ENCODE measurements at regions not wholly inside any gene's neighbourhood (a gene's known extent, or its start where the extent isn't known, plus 50 kb on each side); places are given as distances from the start of the nearest gene placed in this dataset.
"Not testable (repeated sequence)": the region's sequence is repeated elsewhere in the genome, so short reads cannot be mapped to it uniquely, and the experiment has no call there.

DNA sequence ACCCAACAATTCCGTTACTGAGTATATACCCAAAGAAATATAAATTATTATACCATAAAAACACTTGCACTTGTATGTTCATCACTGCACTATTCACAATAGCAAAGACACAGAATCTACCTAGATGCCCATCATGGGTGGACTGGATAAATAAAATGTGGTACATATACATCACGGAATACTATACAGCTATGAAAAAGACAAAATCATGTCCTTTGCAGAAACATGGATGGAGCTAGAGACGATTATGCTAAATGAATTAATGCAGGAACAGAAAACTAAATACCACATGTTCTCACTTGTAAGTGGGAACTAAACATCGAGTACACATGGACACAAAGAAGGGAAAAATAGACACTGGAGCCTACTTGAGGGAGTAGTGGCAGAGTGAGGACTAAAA lies 185.3 kb downstream of the PYDC2 start:
- TF ChIP-seq SPI1 (IDR thresholded peaks at IDR 0.05; ENCODE audit: borderline replicate concordance, low read depth) (no peak), GABPA (IDR thresholded peaks at IDR 0.05; ENCODE audit: low read depth) (no peak), POLR2AphosphoS5 (IDR thresholded peaks at IDR 0.05; ENCODE audit: low read depth) (no peak)
- TF ChIP-seq, protein P1, sequence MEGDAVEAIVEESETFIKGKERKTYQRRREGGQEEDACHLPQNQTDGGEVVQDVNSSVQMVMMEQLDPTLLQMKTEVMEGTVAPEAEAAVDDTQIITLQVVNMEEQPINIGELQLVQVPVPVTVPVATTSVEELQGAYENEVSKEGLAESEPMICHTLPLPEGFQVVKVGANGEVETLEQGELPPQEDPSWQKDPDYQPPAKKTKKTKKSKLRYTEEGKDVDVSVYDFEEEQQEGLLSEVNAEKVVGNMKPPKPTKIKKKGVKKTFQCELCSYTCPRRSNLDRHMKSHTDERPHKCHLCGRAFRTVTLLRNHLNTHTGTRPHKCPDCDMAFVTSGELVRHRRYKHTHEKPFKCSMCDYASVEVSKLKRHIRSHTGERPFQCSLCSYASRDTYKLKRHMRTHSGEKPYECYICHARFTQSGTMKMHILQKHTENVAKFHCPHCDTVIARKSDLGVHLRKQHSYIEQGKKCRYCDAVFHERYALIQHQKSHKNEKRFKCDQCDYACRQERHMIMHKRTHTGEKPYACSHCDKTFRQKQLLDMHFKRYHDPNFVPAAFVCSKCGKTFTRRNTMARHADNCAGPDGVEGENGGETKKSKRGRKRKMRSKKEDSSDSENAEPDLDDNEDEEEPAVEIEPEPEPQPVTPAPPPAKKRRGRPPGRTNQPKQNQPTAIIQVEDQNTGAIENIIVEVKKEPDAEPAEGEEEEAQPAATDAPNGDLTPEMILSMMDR (IDR thresholded peaks at IDR 0.05; ENCODE audit: insufficient read depth, low read length) = no peak
- TF ChIP-seq, protein P2, sequence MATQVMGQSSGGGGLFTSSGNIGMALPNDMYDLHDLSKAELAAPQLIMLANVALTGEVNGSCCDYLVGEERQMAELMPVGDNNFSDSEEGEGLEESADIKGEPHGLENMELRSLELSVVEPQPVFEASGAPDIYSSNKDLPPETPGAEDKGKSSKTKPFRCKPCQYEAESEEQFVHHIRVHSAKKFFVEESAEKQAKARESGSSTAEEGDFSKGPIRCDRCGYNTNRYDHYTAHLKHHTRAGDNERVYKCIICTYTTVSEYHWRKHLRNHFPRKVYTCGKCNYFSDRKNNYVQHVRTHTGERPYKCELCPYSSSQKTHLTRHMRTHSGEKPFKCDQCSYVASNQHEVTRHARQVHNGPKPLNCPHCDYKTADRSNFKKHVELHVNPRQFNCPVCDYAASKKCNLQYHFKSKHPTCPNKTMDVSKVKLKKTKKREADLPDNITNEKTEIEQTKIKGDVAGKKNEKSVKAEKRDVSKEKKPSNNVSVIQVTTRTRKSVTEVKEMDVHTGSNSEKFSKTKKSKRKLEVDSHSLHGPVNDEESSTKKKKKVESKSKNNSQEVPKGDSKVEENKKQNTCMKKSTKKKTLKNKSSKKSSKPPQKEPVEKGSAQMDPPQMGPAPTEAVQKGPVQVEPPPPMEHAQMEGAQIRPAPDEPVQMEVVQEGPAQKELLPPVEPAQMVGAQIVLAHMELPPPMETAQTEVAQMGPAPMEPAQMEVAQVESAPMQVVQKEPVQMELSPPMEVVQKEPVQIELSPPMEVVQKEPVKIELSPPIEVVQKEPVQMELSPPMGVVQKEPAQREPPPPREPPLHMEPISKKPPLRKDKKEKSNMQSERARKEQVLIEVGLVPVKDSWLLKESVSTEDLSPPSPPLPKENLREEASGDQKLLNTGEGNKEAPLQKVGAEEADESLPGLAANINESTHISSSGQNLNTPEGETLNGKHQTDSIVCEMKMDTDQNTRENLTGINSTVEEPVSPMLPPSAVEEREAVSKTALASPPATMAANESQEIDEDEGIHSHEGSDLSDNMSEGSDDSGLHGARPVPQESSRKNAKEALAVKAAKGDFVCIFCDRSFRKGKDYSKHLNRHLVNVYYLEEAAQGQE (IDR thresholded peaks at IDR 0.05; ENCODE audit: insufficient replicate concordance, low read depth) = no peak
- no peak for DNase-seq (ENCODE audit: low read depth in 1 of 2, low spot score in 1 of 2)
- Histone ChIP-seq H3K4me3 (replicated peaks; ENCODE audit: insufficient read depth, low read length) (no peak overlapping the region), H3K27me3 (ENCODE audit: insufficient read depth, poor library complexity, severe bottlenecking) (no peaks in the 10 kb centered on the region), H3K27ac (replicated peaks) (no peak overlapping the region)

DNA sequence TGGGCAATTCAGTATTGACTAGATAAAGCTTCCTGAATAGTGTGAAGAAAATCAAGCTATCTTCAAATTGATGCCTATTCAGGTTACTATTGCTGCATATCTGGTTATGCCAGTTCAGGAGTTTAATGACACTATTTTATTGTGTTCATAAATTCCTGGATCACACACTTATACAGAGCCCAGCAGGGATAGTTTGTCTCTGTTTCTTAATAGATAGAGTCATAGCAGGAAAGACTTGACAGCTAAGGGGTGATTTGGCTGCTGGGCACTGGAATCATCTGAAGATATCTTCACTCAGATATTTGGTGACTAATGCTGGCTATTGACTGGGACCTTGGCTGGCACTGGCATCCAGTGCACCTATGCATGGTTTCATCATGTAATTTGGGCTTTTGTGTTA lies 187.8 kb downstream of the PYDC2 start:
- TF ChIP-seq, protein P2 (IDR thresholded peaks at IDR 0.05; ENCODE audit: insufficient replicate concordance, low read depth) = no peak
- TF ChIP-seq, protein P1 (IDR thresholded peaks at IDR 0.05; ENCODE audit: insufficient read depth, low read length) = no peak
- TF ChIP-seq GABPA (IDR thresholded peaks at IDR 0.05; ENCODE audit: low read depth) (no peak), SPI1 (IDR thresholded peaks at IDR 0.05; ENCODE audit: borderline replicate concordance, low read depth) (no peak), POLR2AphosphoS5 (IDR thresholded peaks at IDR 0.05; ENCODE audit: low read depth) (no peak)

DNA sequence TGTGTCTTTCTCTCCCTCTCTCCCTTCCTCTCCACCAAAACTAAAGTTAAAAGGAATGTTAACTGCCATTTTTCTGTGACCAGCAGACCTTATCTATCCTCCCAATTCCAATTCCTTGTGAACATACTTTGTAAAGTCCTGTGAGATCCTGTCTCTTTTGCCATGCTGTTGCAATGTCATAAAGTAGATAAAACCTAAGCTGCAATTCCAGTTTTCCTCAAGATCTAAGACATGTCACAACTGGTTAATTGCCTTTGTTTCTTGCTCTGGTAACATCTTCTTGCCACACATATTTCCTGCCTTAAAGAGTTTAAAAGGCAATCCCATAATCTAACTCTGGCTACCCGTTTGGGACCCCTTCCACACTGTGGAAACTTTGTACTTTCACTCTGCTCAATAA lies 188.7 kb downstream of the PYDC2 start:
- no peak overlapping the region for H3K4me3 ChIP-seq (replicated peaks; ENCODE audit: insufficient read depth, low read length)
- H3K27me3 ChIP-seq (ENCODE audit: insufficient read depth, poor library complexity, severe bottlenecking) = no peaks in the 10 kb centered on the region
- TF ChIP-seq, protein P1 (IDR thresholded peaks at IDR 0.05; ENCODE audit: insufficient read depth, low read length) = no peak
- TF ChIP-seq, protein P2 (IDR thresholded peaks at IDR 0.05; ENCODE audit: insufficient replicate concordance, low read depth) = no peak
- TF ChIP-seq SPI1 (IDR thresholded peaks at IDR 0.05; ENCODE audit: borderline replicate concordance, low read depth) (no peak), POLR2AphosphoS5 (IDR thresholded peaks at IDR 0.05; ENCODE audit: low read depth) (no peak), GABPA (IDR thresholded peaks at IDR 0.05; ENCODE audit: low read depth) (no peak)
- H3K27ac ChIP-seq (replicated peaks) = no peak overlapping the region
- no peak for DNase-seq (ENCODE audit: low read depth in 1 of 2, low spot score in 1 of 2)

More for the DNA sequence above, 187.8 kb downstream of the PYDC2 start:
- H3K4me3 ChIP-seq (replicated peaks; ENCODE audit: insufficient read depth, low read length) = no peak overlapping the region
- H3K27ac ChIP-seq (replicated peaks) = no peak overlapping the region
- DNase-seq (ENCODE audit: low read depth in 1 of 2, low spot score in 1 of 2) = no peak
- no peaks in the 10 kb centered on the region for H3K27me3 ChIP-seq (ENCODE audit: insufficient read depth, poor library complexity, severe bottlenecking)

DNA sequence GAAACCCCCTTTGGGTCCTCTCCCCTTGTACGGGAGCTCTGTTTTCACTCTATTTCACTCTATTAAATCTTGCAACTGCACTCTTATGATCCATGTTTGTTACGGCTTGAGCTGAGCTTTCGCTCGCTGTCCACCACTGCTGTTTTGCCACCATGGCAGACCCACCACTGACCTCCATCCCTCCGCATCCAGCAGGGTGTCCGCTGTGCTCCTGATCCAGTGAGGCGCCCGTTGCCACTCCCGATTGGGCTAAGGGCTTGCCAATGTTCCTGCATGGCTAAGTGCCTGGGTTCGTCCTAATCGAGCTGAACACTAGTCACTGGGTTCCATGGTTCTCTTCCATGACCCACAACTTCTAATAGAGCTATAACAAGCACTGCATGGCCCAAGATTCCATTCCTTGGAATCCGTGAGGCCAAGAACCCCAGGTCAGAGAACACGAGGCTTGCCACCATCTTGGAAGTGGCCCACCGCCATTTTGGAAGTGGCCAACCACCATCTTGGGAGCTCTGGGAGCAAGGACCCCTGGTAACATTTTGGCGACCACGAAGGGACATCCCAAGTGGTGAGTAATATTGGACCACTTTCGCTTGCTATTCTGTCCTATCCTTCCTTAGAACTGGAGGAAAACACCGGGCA lies 197.9 kb downstream of the PYDC2 start:
- not testable (repeated sequence) for DNase-seq (ENCODE audit: low read depth in 1 of 2, low spot score in 1 of 2); H3K27me3 ChIP-seq (ENCODE audit: insufficient read depth, poor library complexity, severe bottlenecking); H3K4me3 ChIP-seq (replicated peaks; ENCODE audit: insufficient read depth, low read length); H3K27ac ChIP-seq (replicated peaks)

DNA sequence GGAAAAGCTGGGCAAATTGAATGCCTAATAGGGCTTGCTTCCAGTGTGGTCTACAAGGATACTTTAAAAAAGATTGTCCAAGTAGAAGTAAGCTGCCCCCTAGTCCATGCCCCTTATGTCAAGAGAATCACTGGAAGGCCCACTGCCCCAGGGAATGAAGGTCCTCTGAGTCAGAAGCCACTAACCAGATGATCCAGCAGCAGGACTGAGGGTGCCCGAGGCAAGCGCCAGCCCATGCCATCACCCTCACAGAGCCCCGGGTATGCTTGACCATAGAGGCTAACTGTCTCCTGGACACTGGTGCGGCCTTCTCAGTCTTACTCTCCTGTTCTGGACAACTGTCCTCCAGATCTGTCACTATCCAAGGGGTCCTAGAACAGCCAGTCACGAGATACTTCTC lies 201.2 kb downstream of the PYDC2 start:
- not testable (repeated sequence) for H3K4me3 ChIP-seq (replicated peaks; ENCODE audit: insufficient read depth, low read length); H3K27ac ChIP-seq (replicated peaks); H3K27me3 ChIP-seq (ENCODE audit: insufficient read depth, poor library complexity, severe bottlenecking); DNase-seq (ENCODE audit: low read depth in 1 of 2, low spot score in 1 of 2)
